Fibroblast of skin of back (primary cell): ENCODE measurements at regions not wholly inside any gene's neighbourhood (a gene's known extent, or its start where the extent isn't known, plus 50 kb on each side); places are given as distances from the start of the nearest gene placed in this dataset.
"Not testable (repeated sequence)": the region's sequence is repeated elsewhere in the genome, so short reads cannot be mapped to it uniquely, and the experiment has no call there.

Experiments
- DNase-seq: peaks from one replicate; pipeline ENCODE4 v3.0.0-alpha.2; 2013

GRCh38 chr2:186093174-186093573 is 354.6 kb downstream of the FSIP2 start:
- no peak for DNase-seq

GRCh38 chr2:186098821-186099220 is 360.2 kb downstream of the FSIP2 start:
- DNase-seq, result peak; percentile 1

- no peak for DNase-seq
Observed at GRCh38 chr2:186099826-186100225, 361.2 kb downstream of the FSIP2 start.

- no peak for DNase-seq
Observed at GRCh38 chr2:186100636-186101035, 362.0 kb downstream of the FSIP2 start.

- DNase-seq, result no peak
Observed at GRCh38 chr2:186101616-186102015, 363.0 kb downstream of the FSIP2 start.

- DNase-seq, result no peak
Observed at GRCh38 chr2:186103276-186103675, 364.7 kb downstream of the FSIP2 start.

- DNase-seq, result no peak
Observed at GRCh38 chr2:186105016-186105724, 366.6 kb downstream of the FSIP2 start.

- no peak for DNase-seq
Observed at GRCh38 chr2:186108470-186108869, 369.9 kb downstream of the FSIP2 start.

- no peak for DNase-seq
Observed at GRCh38 chr2:186113284-186113683, 372.8 kb upstream of the ZC3H15 start.

GRCh38 chr2:186125156-186125555 is 360.9 kb upstream of the ZC3H15 start:
- DNase-seq, result no peak

GRCh38 chr2:186125625-186126024 is 360.4 kb upstream of the ZC3H15 start:
- DNase-seq, result no peak

- no peak for DNase-seq
Observed at GRCh38 chr2:186126181-186126580, 359.9 kb upstream of the ZC3H15 start.

- DNase-seq, result peak; percentile 86
Observed at GRCh38 chr2:186129767-186130581, 356.1 kb upstream of the ZC3H15 start.

GRCh38 chr2:186130748-186131641 is 355.1 kb upstream of the ZC3H15 start:
- no peak for DNase-seq

GRCh38 chr2:186135686-186136085 is 350.4 kb upstream of the ZC3H15 start:
- DNase-seq, result no peak

GRCh38 chr2:186136860-186137259 is 349.2 kb upstream of the ZC3H15 start:
- DNase-seq, result no peak

- no peak for DNase-seq
Observed at GRCh38 chr2:186138845-186139244, 347.2 kb upstream of the ZC3H15 start.

GRCh38 chr2:186159101-186159500 is 327.0 kb upstream of the ZC3H15 start:
- DNase-seq, result no peak

GRCh38 chr2:186164325-186164724 is 321.7 kb upstream of the ZC3H15 start:
- DNase-seq, result no peak

- no peak for DNase-seq
Observed at GRCh38 chr2:186170693-186171092, 315.4 kb upstream of the ZC3H15 start.

GRCh38 chr2:186181625-186182024 is 304.4 kb upstream of the ZC3H15 start:
- no peak for DNase-seq

- not testable (repeated sequence) for DNase-seq
Observed at GRCh38 chr2:186182366-186182765, 303.7 kb upstream of the ZC3H15 start.

- no peak for DNase-seq
Observed at GRCh38 chr2:186183406-186183805, 302.7 kb upstream of the ZC3H15 start.
